ENCODE measurements at regions not wholly inside any gene's neighbourhood (a gene's known extent, or its start where the extent isn't known, plus 50 kb on each side); places are given as distances from the start of the nearest gene placed in this dataset.

DNA sequence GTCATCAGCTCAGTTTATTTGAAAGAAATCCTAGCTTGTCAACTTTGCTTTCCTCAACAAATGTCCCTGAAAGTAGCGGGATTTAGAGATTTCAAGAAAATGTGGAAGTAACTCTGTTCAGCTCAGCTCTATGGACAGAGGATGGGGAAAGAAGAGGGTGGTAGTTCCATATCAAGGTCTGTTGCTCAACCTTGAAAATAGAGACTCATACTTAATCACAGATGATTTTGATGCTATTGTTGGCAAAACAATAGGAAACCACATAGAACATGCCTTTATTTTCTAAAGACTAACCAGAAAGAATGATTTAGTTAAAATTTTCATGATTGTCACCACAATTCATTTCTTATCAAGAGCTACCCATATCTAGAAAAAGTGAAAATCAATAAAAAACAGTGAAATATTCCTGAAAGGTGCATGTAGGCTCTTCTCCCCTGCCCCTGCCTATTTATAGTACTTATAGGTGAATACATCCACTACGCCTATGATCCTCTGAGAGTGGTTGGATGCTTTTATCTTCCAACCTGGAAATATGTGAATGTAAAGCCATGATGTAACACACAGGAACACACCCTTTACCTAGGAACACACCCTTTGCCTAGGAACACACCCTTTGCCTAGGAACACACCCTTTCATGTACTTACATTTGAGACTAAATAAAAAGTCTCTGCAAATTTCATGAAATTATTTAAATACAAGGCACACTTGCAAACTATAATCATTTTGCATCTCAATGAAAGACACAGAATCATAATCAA lies 65.8 kb downstream of the ETAA1 start:
- DNase-seq = no peak

DNA sequence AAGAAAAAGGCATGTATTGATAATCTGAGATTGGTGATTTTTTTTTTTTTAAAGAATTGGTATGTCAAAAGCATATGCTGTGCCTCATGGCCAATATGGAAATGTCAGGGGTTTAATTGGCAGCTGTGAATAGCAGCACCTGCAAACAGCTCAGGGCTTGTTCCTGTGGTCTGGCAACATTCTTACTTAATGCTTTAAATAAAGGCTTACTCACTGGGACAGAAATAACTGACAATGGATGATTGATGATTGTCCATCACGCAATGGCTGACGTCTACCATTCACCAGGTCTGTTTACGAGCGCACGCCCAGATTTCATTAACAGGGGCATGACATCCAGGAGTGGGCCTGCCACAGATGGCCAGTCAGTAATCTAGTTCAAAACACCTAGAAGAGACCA lies 66.7 kb downstream of the ETAA1 start:
- no peak for DNase-seq

DNA sequence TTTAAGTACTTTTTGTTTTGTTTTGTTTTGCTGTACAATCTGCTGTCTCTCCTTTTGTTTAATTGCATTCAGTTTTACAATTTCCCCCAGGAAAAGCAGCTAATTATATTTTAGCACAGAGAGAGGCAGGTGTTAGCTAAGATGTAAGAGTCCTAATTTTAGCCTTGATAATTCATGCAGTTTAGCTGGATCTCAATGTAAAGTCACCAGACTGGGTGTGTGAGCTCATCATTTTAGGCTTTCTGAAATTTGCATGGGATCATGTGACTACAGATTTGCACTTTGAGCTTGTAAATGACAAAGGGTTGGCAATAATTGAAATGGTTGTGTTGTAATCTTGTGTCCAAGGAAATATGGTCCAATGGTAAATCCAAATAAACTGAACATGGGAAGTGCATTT lies 68.5 kb downstream of the ETAA1 start:
- no peak for DNase-seq

DNA sequence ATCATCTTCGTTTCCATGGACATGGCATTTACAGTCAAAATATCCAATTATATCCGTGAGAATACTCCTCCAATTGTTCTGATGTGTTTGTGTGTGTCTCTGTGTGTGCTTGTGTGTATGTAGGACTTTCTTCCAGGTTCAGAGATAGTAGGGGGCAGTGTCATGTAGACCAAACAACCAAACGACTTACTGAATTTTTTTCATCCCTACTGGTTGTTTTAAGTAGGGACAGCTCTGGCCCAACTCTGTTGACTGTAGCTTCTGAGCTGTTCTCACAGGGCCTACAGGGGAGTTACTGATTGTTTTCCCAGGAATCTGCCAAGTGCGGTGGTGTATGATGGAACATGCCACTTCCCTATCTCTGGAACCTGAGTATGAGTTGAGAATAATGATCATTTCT lies 69.6 kb downstream of the ETAA1 start:
- DNase-seq = no peak

DNA sequence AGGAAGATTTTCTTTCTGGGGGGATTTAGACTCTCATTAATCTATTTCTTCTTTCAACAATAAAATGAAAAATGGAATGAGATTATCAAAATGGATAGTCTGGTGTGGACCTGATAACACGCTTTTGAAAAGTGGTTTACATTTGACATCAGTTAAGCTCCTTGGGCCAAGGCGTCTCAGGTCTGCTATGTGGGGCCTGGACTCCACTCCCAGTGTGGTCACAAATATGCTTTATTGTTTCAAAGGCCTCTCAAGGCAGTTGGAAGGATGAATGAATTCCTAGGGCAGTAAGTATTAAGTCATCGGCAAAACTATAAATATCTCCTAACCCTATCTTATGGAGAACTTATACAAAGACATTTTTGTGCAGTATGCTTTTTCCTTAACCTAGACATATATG lies 74.5 kb downstream of the ETAA1 start:
- no peak for DNase-seq

DNA sequence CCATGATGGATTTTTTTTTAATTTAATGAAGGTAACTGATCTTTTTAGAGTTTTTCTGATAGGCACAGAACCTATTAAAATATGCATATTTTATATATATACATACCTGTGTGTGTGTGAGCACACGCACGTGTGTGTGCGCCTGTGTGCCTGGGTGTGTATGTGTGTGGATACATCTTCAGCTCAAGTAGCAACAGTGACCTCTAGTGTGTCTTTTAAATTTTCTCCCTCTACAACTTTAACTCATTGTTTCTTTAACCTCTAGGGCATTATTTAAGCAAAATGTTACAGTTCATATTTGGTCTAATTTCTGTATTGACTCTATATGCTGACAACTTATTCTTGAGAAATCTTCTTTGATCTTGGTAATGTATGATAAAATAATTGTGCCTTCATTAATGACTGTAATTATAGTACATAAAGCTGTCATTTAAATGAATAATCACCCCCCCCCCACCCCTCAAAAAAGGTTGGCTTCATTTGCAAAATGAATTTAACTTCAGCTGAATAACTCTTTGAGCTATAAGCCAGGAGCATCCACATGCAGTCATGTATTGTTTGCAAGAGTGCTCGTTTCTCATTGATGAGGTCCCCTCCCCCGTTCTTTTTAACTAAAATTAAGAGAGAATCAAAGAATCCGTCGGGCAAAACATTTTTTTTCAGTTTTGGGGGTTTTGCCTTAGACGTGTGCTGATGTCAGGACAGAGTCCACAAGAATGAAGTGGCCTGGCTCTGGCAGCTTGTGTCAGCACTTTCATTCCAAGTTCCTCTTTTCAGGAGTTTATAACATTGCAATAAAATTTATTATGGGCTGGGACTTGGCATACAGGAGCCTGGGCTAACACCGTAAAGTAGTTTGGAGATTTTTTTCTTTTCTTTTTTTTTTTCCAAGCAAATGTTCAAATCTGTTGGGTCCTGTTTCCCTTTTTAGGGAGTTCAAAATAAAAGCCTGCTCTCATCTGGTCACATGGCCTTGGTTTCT lies 80.0 kb downstream of the ETAA1 start:
- DNase-seq = no peak

DNA sequence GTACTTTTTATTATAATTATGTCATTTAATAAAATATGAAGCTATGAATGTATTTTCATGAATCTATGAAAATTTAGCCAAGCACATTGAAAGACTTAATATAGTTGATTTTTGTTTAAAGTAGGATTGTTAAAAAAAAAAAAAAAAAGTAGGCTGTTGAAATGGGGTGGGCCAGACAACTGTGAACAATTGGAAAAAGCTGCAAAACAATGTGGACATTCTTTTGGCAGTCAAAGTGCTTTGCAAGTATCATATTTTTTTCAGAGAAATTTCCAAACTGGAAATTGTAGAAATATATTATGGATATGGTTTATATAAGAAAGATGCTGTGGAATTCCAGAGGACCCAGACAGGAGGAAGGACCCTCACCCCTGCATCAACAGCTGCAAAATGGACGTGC lies 82.1 kb downstream of the ETAA1 start:
- DNase-seq = no peak

DNA sequence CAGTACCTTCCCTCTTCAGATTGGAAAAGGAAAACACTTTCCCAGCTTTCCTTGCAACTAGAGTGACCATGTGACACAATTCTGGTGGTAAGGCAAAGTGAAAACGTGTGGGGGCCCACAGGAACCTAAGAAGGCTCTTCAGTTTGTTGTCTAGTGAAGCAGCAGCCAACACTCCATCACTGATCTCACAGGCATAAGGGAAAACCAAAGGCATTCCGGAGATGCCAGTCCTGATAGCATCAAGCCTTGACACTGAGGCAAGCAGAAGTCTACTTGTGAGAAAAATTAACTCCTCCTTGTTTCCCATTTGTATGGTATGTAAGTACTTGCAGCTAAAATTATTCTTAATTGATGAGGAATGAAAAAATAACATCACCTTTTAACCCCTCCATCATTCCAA lies 88.3 kb downstream of the ETAA1 start:
- DNase-seq = no peak

DNA sequence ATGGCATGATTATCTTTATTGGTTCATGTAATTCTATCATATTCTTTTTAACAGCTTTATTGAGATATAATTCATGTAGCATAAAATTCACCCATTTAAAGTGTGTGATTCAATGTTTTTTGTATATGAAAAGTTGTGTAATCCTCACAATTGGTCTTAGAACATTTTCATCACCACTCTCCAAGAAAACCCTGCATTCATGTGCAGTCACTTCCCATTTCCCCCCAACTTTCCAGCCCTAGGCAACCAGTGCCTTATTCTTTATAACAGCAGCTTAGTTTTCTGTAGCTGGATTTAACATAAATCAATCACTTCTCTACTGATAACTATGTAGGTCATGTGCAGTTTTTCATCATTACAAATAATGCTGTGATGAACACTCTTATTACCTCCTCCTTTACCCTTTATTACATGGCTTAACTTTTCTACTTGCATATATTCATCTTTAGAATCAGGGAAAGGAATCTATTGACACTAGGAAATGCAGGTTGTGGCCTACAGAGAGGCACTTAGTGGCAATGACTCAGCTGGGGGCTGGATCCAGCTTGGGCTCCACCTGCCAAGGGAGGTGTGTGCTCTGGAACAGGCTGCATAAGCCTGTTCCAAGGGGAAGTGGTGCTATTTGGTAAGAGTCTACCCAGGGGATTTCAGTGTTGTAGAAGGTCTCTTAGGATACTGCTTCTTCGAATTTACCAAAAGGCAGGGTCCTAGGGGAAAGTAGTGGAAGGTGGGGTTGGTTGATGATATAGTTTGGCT lies 89.1 kb downstream of the ETAA1 start:
- DNase-seq = no peak

DNA sequence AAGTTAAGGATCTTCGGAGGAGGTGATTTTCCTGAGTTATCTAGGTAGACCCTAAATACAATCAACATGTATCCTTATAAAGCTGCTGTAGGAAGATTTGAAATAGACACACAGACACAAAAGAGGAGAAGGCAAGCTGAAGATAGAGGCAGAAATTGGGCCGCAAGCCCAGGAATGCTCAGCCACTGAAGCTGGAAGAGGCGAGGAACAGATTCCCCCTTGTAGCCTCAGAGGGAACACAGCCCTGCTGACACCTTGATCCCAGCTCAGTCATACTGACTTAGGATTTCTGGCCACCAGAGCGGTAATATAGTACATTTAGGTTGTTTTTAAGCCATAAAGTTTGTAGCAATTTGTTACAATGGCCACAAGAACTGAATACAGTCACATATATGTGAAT lies 90.9 kb downstream of the ETAA1 start:
- DNase-seq = no peak

DNA sequence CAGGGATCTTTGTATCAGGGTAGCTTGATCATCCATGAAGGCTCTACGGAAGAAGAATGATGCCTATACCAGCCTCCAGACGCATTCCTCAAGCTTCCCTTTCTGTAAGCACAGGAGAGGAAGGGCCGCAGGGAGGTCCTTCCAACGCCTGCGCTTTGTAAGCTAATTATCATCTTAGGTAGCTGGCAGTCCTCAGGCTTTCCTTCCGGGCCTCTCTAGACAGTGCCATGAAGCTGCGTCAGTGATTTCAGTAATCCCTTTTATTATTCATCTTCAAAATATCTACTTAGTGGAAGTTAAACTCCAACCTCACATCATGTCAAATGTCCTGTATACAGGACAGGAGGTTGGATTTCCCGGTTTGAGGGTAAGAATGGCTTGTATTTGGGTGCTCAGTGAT lies 92.3 kb downstream of the ETAA1 start:
- no peak for DNase-seq

DNA sequence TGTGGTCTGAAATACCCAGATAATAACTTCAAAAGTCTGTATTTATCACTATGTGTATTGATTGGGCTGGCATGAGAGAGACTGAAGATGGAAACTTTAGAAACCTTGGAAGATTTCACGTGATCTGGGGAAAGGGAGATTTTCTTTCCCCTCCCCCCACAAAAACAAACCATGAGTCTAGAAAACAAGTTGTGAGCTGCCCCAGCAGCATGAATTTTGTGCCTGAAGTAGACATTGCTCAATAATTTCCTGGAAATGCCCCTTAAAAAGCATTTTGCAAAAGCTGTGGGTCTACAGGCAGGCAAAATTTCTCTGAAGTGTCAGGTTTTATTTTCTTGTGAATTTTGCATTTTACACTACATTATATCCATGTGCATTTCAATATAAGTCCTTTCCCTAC lies 101.8 kb downstream of the ETAA1 start:
- no peak for DNase-seq

DNA sequence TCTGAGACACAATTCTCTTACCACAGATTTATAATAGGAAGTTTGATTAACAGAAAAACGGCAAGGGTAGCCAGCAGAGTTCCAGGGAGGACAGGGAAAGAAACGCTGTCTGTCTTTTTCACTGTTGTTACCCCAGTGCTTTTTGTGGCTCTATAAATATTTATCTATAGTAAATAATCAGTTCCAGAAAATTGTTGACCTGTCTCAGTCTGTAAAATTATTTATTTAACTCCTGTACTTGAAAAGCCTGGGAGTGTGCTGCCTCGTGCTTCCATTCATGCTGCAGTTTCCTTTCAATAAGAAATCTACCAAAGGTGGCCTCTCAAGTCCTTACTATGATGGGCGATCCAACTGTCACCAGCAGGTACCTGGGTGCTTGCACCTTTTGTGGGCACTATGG lies 102.9 kb downstream of the ETAA1 start:
- DNase-seq = no peak

DNA sequence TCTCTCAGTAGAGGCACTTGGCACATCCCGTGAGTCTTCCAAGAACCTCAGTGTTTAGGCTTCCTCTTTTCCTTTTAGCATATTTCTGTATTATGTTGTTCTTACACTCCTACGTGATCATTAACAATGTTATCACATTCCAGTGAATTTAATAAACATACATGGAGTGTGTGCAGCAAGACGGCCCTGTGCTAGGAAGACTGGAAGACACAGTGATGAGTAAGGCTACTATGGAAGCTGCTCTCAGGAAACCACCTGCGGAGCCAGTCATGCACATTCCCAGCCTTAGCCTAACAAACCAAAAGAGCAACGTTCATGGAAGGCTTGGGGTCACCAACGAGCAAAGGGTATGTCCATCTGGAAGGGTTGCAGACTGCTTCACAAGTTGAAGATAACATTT lies 103.4 kb downstream of the ETAA1 start:
- DNase-seq = no peak

DNA sequence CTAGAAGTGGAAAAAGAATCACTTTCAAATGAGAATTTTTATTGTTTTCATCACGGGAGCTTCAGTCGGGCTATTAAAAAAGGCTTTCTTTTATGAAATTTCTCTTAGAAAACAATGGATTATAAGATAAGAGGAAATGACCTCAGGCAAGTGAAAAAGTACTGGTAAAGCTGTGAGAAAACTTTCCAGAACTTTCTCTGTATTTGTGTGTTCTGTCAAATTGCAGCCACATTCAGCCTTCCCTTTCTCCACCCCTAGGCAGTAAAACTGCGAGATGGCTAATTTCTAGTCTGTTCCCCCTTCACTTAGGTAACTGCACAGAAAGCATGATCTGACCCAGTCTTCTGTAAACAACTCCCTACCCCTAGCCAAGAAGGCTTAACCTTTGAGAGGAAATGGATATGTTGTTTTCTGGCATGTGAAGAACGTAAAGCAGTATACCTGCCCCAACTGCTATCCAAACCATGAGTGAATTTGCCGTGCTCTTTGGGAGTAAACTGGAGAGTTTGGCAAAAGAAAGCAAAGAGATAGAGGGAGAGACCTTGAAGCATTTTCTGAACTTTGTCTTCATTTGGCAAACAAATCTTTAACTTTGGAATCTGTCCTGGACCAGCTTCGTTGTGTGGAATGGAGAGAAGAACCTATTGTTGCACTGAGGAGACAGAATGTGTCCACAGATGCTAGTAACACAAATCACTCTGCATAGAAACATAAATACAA lies 105.4 kb downstream of the ETAA1 start:
- no peak for DNase-seq

DNA sequence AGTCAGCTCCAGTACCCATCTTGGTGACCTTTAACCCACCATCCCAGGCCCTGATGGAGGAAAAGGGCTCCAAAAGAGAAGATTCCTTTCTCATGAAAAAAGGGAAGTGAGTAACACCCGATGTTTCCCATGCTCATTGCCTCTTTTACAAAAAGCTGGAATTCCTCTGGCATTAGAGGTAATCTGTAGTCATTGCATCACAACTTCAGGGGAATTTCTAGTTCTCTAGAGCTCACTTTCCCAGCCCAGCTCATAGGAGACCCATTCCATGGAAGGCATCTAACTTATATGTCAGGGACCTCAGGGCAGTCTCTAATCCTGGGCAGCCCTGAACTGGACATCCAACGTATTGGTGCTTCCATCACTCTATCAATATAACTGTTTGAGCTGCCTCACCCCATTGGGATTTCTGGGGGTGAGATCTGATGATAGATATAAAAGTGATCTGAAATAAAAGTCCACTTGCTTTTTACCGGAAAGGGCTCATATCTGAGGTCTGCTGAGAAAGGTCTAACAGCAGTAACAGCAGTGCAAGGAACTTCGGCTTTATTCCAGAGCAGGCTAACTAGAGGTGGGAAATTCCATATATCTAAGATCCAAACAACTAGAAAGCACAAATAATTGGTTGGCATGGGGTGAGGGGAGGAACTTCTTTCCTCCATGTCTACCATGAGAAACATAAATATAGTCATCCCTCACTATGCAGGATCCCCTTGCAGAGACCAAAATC lies 106.1 kb downstream of the ETAA1 start:
- no peak for DNase-seq

DNA sequence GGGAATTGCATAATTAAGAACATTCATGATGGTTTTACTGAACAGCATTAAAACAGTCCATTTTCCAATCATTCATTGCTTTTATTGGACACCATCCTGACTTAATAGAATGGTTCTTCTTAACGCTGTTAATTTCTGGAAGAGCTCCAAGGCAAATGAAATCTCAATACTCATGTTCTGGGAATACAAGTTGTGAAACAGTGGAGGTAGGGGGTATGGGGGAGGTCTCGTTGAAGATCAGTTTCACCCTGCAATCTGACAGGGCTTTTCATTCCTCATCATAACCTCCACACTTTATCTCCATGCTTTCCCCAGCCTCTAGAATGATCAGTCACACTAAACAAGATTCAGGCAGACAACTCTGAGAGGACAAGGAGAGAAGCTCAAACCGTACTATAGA lies 113.6 kb downstream of the ETAA1 start:
- DNase-seq = no peak

DNA sequence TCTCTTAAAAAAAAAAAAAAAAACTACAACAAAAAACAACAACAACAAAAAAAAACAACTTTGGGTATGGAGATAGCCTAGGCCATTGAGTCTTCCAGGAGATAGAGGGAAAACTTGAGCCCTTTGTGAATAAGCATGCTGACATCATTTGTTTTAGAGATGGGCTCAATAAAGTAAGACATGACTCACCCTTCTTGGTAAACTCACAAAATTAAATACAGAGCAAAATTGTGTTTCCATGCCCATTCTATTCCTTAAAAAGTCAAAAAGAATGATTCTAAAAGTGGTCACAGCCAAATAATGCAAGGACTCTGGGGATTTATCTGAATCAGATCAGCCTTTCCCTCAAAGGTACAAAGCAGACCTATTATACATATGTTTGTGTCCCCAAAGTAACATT lies 117.4 kb downstream of the ETAA1 start:
- no peak for DNase-seq

DNA sequence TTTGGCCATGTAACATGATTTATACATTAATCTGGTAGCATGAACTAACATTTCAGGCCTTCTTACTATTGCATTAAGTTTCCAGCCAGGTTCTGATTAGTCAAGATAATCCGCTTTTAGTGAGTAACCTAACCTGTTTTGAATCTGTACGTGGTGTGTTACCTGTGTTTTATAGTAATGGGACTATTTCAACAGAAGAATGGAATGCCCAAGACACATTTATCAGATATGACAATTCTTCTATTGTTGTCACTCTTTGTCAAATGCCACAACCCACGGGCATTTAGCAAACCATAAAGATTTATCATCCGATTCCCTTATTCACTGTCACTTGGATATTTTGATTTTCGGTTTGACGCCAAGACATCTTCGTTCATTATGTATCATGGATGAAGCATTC lies 117.9 kb downstream of the ETAA1 start:
- DNase-seq = no peak

DNA sequence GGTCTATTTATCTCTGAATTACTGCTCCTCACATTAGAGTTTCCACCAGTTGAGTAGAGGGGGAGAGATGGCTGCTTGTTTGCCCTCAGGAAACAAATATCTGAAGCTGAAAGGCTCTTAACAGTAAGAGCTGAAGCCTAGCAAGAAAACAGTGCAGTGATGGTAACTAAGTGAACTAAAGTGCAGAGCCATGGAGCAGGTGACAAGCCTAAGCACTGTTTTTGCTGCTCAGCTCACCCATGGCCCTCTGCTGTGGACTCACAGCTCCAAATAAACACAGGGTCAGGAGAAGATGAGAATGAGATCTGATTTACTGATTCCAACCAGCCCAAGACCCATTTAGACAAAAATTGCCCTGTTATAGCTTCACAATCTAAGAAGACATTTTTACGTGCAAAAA lies 118.4 kb downstream of the ETAA1 start:
- no peak for DNase-seq

DNA sequence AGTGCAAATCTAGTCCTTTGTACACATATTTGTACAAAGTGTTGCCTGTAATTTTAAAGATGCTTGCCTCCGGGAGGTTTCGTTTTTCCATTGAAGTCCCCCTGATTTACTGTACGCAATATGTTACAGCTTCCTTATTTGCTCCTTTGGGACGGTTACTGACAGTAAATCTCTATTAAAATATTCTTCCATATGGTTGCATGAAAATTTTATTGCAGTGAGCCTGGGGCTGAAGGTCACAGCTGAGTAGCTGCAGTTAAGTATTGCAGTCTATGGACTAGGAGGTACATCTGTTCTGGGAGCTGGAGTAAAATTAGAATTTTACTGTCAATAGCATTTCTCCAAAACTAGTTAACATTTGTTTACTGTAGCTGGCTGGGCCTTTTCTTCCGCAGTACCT lies 119.2 kb downstream of the ETAA1 start:
- no peak for DNase-seq

DNA sequence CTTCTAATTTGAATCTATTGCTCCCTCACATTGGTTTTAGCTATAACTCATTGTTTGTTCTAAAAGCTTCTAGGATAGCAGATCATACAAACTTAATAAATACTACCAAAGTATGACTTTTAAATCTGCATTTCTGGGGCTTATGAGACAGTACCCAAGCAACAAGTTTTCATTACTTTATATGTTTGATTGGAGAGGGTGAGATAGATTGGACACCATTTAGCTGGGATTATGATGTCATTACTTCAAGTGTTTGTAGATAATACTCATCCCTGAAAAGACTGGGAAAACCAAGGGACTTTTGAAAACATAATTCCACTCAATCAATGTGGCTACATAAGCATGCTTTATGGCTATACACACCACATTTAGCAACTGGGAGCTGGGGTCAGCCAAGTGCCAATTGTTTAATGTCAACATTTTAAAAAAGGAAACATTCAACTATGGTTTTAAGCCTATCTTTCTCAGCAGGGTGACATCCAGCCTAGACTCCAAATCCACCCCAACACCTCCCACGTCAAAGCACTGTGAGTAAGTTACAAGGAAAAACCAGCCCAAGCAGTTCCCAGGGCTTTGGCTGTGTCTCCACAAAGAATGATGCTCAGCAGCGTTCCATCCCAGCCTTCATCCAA lies 119.9 kb downstream of the ETAA1 start:
- no peak for DNase-seq

Measured in activated CD4-positive, alpha-beta T cell treated with anti-CD3 and anti-CD28 coated beads, Interleukin-2, amount 50 U/mL, for 1 hour (primary cell).